Hematopoietic multipotent progenitor cell treated with erythropoietin and hydrocortisone succinate and interleukin-3 and kit ligand, for 15 days (in vitro differentiated cells): ENCODE measurements at regions not wholly inside any gene's neighbourhood (a gene's known extent, or its start where the extent isn't known, plus 50 kb on each side); places are given as distances from the start of the nearest gene placed in this dataset.

Source experiments
- DNase-seq: peaks from one replicate; pipeline ENCODE4 v3.0.0-alpha.2; 2015; ENCODE audit warnings: low spot score

GRCh38 chr20:22734946-22735647, 150.7 kb upstream of the FOXA2 start:
- peak; percentile 4 for DNase-seq

- no peak for DNase-seq
Observed at GRCh38 chr20:22740829-22741228, 156.5 kb upstream of the FOXA2 start.

GRCh38 chr20:22744341-22745193, 160.2 kb upstream of the FOXA2 start:
- DNase-seq = no peak

GRCh38 chr20:22745194-22745500, 160.8 kb upstream of the FOXA2 start:
- no peak for DNase-seq

GRCh38 chr20:22746957-22747356, 162.6 kb upstream of the FOXA2 start:
- no peak for DNase-seq

GRCh38 chr20:22752324-22752723, 168.0 kb upstream of the FOXA2 start:
- DNase-seq = no peak

- DNase-seq = no peak
Observed at GRCh38 chr20:22757424-22758183, 173.2 kb upstream of the FOXA2 start.

GRCh38 chr20:22758815-22759214, 174.4 kb upstream of the FOXA2 start:
- DNase-seq = no peak

- DNase-seq = no peak
Observed at GRCh38 chr20:22762576-22763256, 178.3 kb upstream of the FOXA2 start.

GRCh38 chr20:22763257-22763906, 179.0 kb upstream of the FOXA2 start:
- no peak for DNase-seq

GRCh38 chr20:22768266-22769178, 184.2 kb upstream of the FOXA2 start:
- DNase-seq = no peak

- DNase-seq = no peak
Observed at GRCh38 chr20:22770241-22770800, 185.9 kb upstream of the FOXA2 start.

GRCh38 chr20:22771706-22772105, 187.3 kb upstream of the FOXA2 start:
- no peak for DNase-seq

- DNase-seq = no peak
Observed at GRCh38 chr20:22773344-22773743, 189.0 kb upstream of the FOXA2 start.

GRCh38 chr20:22775256-22775655, 190.9 kb upstream of the FOXA2 start:
- DNase-seq = no peak

- no peak for DNase-seq
Observed at GRCh38 chr20:22775671-22776139, 191.3 kb upstream of the FOXA2 start.

- no peak for DNase-seq
Observed at GRCh38 chr20:22776369-22776768, 192.0 kb upstream of the FOXA2 start.

- DNase-seq = no peak
Observed at GRCh38 chr20:22779878-22780277, 195.5 kb upstream of the FOXA2 start.

GRCh38 chr20:22781869-22782268, 197.5 kb upstream of the FOXA2 start:
- no peak for DNase-seq

- no peak for DNase-seq
Observed at GRCh38 chr20:22789676-22790075, 205.3 kb upstream of the FOXA2 start.
